KMS-11 (cell line): ENCODE measurements at regions not wholly inside any gene's neighbourhood (a gene's known extent, or its start where the extent isn't known, plus 50 kb on each side); places are given as distances from the start of the nearest gene placed in this dataset.

ENCODE experiments used
- H2AFZ ChIP-seq: fragments of 200-600 bp; sonication (generic); 2 replicates; pipeline ENCODE4 v1.6.1; 2016; ENCODE audit warnings: antibody characterized with exemption, mixed run types, low read depth
- H3K27ac ChIP-seq: fragments of 200-600 bp; sonication (generic); 2 replicates; pipeline ENCODE4 v1.6.1; 2016; ENCODE audit warnings: mild to moderate bottlenecking, mixed run types
- H3K27me3 ChIP-seq: fragments of 200-600 bp; sonication (generic); 2 replicates; pipeline ENCODE4 v1.6.1; 2017; ENCODE audit warnings: mild to moderate bottlenecking, low read depth, mixed run types, moderate library complexity; ENCODE audit not compliant: insufficient read depth
- H3K36me3 ChIP-seq: fragments of 200-600 bp; sonication (generic); 2 replicates; pipeline ENCODE4 v1.6.1; 2017; ENCODE audit warnings: mild to moderate bottlenecking, mixed run types; ENCODE audit not compliant: insufficient read depth
- H3K4me1 ChIP-seq: fragments of 200-600 bp; sonication (generic); 2 replicates; pipeline ENCODE4 v1.6.1; 2016; ENCODE audit warnings: mild to moderate bottlenecking, low read depth, mixed run types; ENCODE audit not compliant: poor library complexity, severe bottlenecking
- H3K4me2 ChIP-seq: fragments of 200-600 bp; sonication (generic); 2 replicates; pipeline ENCODE4 v1.7.0; 2016; ENCODE audit warnings: mild to moderate bottlenecking, mixed run types
- H3K4me3 ChIP-seq: fragments of 200-600 bp; sonication (generic); IDR thresholded peaks from 2 replicates; pipeline ENCODE4 v1.6.1; 2017; ENCODE audit warnings: low read depth, low read length, mixed read lengths; ENCODE audit not compliant: insufficient read depth
- H3K79me2 ChIP-seq: fragments of 200-600 bp; sonication (generic); 2 replicates; pipeline ENCODE4 v1.6.1; 2016; ENCODE audit warnings: low read depth, mixed run types; ENCODE audit not compliant: insufficient read depth
- H3K9ac ChIP-seq: fragments of 200-600 bp; sonication (generic); 2 replicates; pipeline ENCODE4 v1.6.1; 2016; ENCODE audit warnings: mild to moderate bottlenecking, mixed run types
- H4K20me1 ChIP-seq: fragments of 200-600 bp; sonication (generic); 2 replicates; pipeline ENCODE4 v1.6.1; 2016; ENCODE audit warnings: mild to moderate bottlenecking, mixed run types; ENCODE audit not compliant: insufficient read depth
- CTCF ChIP-seq: fragments of 200-600 bp; sonication (generic); conservative IDR thresholded peaks from 2 replicates; pipeline ENCODE4 v1.6.1; 2017; ENCODE audit warnings: low read depth, mild to moderate bottlenecking, antibody characterized with exemption, low read length, moderate library complexity, mixed read lengths

- Histone ChIP-seq H3K4me3 (no peak overlapping the region), H3K4me2 (no peak overlapping the region), H3K27ac (no peak overlapping the region), H3K9ac (no peak overlapping the region), H3K36me3 (no peaks in the 10 kb centered on the region), H3K4me1 (peaks cover 29% of the 10 kb centered on the region), H4K20me1 (no peaks in the 10 kb centered on the region), H3K27me3 (no peaks in the 10 kb centered on the region), H3K79me2 (no peaks in the 10 kb centered on the region), H2AFZ (no peak overlapping the region)
- TF ChIP-seq CTCF = no peak
Observed at GRCh38 chr9:22986556-22986955, 539.9 kb downstream of the DMRTA1 start.

- H3K4me3 ChIP-seq = no peak overlapping the region
- H3K27ac ChIP-seq = peak overlapping the region; percentile 78
- H4K20me1 ChIP-seq = no peaks in the 10 kb centered on the region
- H3K9ac ChIP-seq = peak overlapping the region; percentile 26; the same call in 1 of the 2 replicates
- peaks cover 38% of the 10 kb centered on the region for H3K4me1 ChIP-seq
- H3K36me3 ChIP-seq = no peaks in the 10 kb centered on the region
- no peaks in the 10 kb centered on the region for H3K79me2 ChIP-seq
- no peaks in the 10 kb centered on the region for H3K27me3 ChIP-seq
- TF ChIP-seq CTCF = no peak
- H3K4me2 ChIP-seq = peak overlapping the region; percentile 71
- H2AFZ ChIP-seq = peak overlapping the region; percentile 68
Observed at GRCh38 chr9:22990349-22990748, 543.7 kb downstream of the DMRTA1 start.

- H3K27ac ChIP-seq = no peak overlapping the region
- H3K79me2 ChIP-seq = no peaks in the 10 kb centered on the region
- H4K20me1 ChIP-seq = no peaks in the 10 kb centered on the region
- no peak overlapping the region for H3K9ac ChIP-seq
- TF ChIP-seq CTCF = no peak
- peaks cover 38% of the 10 kb centered on the region for H3K4me1 ChIP-seq
- no peak overlapping the region for H3K4me2 ChIP-seq
- no peaks in the 10 kb centered on the region for H3K36me3 ChIP-seq
- no peak overlapping the region for H2AFZ ChIP-seq
- H3K27me3 ChIP-seq = no peaks in the 10 kb centered on the region
- no peak overlapping the region for H3K4me3 ChIP-seq
Observed at GRCh38 chr9:22992780-22993179, 546.2 kb downstream of the DMRTA1 start.

- TF ChIP-seq CTCF = no peak
Observed at GRCh38 chr9:22997923-22998322, 551.3 kb downstream of the DMRTA1 start.

GRCh38 chr9:23005156-23005555, 558.5 kb downstream of the DMRTA1 start:
- no peak overlapping the region for H3K4me2 ChIP-seq
- H2AFZ ChIP-seq = no peak overlapping the region
- TF ChIP-seq CTCF = no peak
- no peak overlapping the region for H3K9ac ChIP-seq
- no peaks in the 10 kb centered on the region for H3K27me3 ChIP-seq
- H3K4me3 ChIP-seq = no peak overlapping the region
- peaks cover 11% of the 10 kb centered on the region for H3K4me1 ChIP-seq
- no peaks in the 10 kb centered on the region for H3K79me2 ChIP-seq
- no peaks in the 10 kb centered on the region for H3K36me3 ChIP-seq
- H4K20me1 ChIP-seq = no peaks in the 10 kb centered on the region
- no peak overlapping the region for H3K27ac ChIP-seq

More at GRCh38 chr9:22997923-22998322, 551.3 kb downstream of the DMRTA1 start:
- H3K9ac ChIP-seq = no peak overlapping the region
- H3K36me3 ChIP-seq = no peaks in the 10 kb centered on the region
- no peaks in the 10 kb centered on the region for H4K20me1 ChIP-seq
- H2AFZ ChIP-seq = no peak overlapping the region
- no peak overlapping the region for H3K4me2 ChIP-seq
- no peaks in the 10 kb centered on the region for H3K79me2 ChIP-seq
- no peaks in the 10 kb centered on the region for H3K27me3 ChIP-seq
- no peak overlapping the region for H3K27ac ChIP-seq
- H3K4me1 ChIP-seq = no peaks in the 10 kb centered on the region
- no peak overlapping the region for H3K4me3 ChIP-seq
